Inflammatory macrophage (primary cell): ENCODE measurements at regions not wholly inside any gene's neighbourhood (a gene's known extent, or its start where the extent isn't known, plus 50 kb on each side); places are given as distances from the start of the nearest gene placed in this dataset.
"Not testable (repeated sequence)": the region's sequence is repeated elsewhere in the genome, so short reads cannot be mapped to it uniquely, and the experiment has no call there.

Experiments used
- DNase-seq, 2 donors: peaks; one replicate each; pipeline ENCODE4 v3.0.0-alpha.2; 2020 to 2022

- DNase-seq, result no peak
These were observed 854.7 kb downstream of the TBC1D22A start for GRCh38 chr22:47617186-47617585.

GRCh38 chr22:47616396-47617020 is 854.1 kb downstream of the TBC1D22A start:
- no peak for DNase-seq

GRCh38 chr22:47615051-47615450 is 852.6 kb downstream of the TBC1D22A start:
- DNase-seq, result no peak

GRCh38 chr22:47613606-47614350 is 851.3 kb downstream of the TBC1D22A start:
- DNase-seq, result no peak

GRCh38 chr22:47613181-47613580 is 850.7 kb downstream of the TBC1D22A start:
- DNase-seq, result not testable (repeated sequence)

DNA sequence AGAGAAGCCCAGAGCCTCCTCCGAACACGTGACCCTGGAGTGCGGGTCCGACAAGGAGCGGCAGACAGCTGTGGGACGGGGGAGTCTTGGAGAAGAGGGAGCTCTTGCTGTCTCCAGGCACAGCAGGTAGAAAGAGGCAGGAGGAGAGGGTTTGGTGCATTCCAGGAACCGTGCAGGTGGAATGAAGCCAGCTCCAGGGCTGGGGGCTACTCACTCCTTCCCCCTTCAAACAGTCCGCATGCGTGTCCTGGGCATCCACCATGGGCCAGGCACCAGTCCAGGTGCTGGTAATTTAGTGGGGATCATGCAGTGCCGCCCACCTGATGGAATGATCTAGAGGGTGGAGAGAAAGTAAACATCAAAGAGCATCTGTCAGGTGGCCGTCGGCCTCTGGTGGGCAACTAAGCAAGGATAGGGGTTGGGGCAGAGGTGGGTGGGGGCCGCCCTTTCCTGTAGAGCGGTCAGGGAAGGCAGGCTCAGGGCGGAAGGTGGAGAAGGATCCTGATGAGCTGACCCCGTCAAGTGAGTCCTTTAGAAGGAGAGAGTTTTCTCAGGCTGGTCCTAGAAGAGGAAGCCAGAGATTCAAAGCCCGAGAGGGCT is 850.0 kb downstream of the TBC1D22A start:
- DNase-seq, result no peak

- no peak for DNase-seq
These were observed 848.3 kb downstream of the TBC1D22A start for GRCh38 chr22:47610764-47611163.

GRCh38 chr22:47610281-47610680 is 847.8 kb downstream of the TBC1D22A start:
- DNase-seq, result no peak

GRCh38 chr22:47609653-47610052 is 847.2 kb downstream of the TBC1D22A start:
- no peak for DNase-seq

DNA sequence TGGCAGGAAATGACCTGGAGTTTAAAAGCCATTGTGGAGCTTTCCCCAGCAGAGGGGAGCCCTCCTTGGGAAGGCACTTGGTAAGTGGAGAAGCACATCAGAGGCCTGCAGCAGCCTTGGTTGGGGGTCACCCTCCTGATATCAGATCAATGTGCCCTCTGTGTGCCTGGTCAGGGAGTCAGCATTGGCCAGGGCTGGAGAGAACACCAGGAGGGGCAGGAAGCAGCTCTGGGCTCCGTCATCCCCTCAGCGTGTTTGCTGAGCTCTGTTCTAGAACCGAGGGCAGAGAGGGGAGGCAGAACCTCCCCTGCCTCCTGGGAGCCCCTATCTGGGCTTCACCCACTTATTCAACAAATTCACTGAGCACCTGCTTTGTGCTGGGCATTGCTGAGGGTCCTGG is 846.0 kb downstream of the TBC1D22A start:
- DNase-seq, result no peak

DNA sequence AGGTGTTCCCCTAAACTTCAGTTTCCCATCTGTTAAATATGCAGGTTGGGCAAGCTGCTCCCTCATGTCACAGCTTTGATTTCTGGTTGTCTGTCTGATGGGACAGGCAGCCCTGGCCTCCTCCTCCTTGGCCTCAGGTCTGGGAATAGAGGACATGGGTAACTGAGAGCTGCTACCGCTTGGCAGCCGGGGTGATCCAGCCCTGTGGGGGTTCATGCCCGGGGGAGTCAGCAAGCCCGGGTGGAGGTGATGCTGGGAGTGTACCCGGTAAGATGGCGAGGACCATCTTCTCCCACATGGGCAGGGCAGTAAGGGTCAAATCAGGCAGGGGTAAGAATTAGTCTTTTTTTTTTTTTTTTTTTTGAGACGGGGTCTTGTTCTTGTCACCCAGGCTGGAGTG is 845.0 kb downstream of the TBC1D22A start:
- no peak for DNase-seq

DNA sequence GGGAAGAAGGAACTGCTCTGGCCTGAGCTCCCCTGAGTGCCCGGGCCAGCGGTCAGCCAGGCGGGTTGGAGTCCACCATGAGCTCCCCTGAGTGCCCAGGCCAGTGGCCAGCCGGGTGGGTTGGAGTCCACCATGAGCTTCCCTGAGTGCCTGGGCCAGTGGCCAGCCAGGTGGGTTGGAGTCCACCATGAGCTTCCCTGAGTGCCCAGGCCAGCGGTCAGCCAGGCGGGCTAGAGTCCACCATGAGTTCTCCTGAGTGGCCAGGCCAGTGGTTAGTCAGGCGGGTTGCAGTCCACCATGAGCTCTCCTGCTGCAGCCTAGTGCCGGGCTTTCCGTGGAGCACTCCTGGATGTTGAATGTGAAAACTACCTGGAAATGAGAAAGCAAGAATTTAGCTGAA is 844.0 kb downstream of the TBC1D22A start:
- no peak for DNase-seq

- no peak for DNase-seq
These were observed 843.4 kb downstream of the TBC1D22A start for GRCh38 chr22:47605886-47606285.

DNA sequence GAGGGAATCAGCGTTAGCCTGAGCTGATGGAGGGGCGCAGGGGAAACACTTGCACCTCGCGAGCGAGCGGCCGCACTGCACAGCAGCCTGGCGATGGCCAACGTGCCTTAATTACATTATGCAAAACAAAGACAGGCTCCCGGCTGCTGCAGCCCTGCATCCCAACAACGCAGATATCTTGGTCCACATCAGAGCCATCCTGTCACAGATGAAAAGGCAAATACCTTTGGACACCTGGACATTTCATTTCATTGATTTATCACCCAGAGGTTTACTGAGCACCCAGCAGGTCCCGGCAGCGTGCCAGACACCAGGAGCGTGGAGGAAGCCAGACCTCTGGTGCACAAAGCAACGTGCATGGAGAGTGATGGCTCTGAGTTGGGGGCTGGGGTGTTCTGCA is 843.0 kb downstream of the TBC1D22A start:
- DNase-seq, result no peak

DNA sequence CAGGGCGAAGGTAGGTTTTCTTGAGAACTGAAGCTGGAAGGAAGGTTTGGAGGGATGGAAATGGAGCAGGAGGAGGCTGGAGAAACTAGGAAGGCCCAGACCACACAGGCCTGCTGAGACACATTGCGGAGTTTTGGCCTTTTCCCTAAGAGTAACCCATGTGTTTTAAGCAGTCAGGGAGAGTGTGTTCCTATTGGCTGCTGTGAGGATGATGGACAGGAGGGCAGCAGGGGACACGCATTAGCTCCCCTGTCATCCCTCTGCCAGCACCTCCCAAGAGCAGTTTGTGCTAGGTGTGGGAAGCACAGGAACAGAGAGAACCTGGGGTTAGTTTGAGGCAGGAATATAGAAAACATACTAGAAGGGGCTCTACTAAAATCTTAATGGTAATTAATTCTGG is 842.1 kb downstream of the TBC1D22A start:
- DNase-seq, result no peak

DNA sequence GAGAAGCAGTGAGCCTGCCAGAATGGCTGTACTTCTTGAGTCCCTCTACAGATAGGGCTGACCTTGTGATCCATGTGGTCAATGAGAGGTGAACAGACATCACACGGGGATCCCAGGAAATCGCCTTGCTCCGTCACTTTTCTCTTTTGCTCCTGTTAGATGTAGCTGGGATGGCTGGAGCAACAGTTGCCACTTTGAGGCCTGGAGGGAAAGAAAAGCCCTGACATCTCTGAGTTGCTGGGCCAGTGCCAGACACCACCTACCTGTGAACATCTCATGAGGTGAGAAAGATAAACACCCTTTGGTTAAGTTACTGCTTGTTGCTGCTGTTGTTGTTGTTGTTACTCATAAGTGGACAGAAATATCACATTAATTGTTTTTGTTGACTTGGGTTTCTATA is 840.3 kb downstream of the TBC1D22A start:
- no peak for DNase-seq

GRCh38 chr22:47601666-47602065 is 839.2 kb downstream of the TBC1D22A start:
- DNase-seq, result no peak

DNA sequence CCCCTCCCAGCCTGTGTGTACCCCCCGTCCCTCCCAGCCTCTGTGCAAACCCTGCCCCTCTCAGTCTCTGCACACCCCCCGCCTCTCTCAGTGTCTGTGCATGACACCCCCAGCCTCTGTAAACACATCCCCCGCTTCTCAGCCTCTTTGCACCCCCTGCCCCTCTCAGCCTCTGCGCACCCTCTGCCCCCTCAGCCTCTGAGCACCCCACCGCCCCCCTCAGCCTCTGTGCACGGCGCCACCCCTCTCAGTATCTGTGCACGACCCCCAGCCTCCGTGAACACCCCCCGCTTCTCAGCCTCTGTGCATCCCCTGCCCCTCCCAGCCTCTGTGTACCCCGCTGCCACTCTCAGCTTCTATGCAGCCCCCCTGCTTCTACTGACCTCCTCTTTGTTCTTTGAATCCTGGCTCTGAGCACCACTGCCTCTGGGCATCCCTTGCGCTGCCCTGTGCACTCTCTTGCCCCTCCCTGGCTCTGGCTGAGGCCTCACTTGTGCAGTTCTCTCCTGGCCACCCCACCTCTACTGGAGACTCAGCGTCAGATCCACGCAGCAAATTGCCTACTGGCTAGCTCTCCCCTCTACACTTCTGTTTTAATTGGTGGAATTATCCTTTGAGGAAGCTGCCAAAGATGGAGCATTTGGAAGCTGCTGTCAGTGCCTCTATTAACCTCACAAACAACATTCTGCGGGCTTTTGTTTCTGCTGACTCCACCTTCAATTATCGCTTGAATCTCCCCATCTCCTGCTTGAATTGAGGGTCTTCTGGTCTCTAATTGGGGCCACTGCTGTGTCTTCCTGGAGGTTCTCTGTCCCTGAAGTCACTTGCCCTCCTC is 838.6 kb downstream of the TBC1D22A start:
- DNase-seq, result no peak

- DNase-seq, result no peak
These were observed 837.8 kb downstream of the TBC1D22A start for GRCh38 chr22:47600281-47600680.

DNA sequence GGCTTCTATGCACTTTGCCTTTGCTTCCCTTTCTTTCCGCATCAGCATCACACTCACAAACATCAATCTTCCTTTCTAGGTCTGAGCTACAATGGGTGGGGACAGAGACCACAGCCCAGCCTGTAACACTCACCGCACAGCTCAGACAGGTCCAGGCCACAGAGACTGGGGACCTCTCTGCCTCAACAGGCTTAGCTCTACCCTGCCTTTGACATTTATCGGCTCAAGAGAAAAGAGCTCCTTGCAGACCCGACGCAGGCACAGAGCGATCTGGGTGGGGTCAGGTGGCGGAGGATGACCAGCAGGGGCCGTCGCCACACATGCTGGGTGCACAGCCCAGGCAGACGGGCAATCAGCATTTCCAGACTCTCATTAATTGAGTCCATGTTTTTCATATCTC is 837.3 kb downstream of the TBC1D22A start:
- no peak for DNase-seq

DNA sequence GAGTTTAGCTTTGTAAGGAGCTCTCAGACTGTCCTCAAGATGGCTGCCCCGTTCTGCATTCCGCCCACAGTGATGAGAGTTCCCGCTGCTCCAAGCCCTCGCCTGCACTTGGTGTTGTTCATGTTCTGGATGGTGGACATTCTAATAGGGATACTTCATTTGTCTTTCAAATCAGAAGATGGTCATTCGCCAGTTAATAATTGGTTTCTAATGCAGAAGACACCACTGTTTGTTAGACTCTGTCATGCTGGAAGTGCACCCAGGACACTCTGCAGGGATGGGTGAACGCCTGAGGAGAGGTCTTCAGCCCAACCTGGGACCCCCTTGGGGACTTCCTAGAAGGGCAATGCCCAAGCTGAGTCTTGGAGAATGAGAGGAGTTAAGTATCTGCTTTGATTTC is 836.4 kb downstream of the TBC1D22A start:
- DNase-seq, result no peak

GRCh38 chr22:47597041-47597440 is 834.6 kb downstream of the TBC1D22A start:
- DNase-seq, result no peak

DNA sequence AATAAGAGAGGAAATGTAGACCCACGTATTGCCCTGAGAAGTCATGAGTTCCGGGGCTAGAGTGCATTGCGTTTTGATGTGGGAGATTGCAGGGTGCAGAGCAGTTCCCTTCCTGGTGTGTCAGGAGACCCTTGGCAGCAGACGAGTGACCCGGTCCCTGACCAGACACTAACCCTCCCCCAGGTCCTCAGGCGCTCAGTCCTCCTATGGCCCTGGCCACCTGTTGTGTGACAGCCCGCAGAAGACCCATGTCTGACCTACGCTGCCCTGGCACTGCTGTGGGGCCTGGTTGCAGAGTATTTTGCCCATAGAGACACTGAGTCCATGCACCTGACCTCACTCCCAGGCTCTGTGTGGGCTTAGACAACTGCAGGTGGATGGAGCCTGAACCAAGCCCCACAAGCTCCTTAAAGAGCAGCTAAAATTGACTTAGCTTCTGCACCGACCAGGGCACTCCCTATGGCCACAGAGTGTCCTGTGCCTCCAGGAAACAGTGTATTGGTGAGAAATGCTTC is 833.8 kb downstream of the TBC1D22A start:
- no peak for DNase-seq
